HG03439 (cell line): ENCODE measurements at regions not wholly inside any gene's neighbourhood (a gene's known extent, or its start where the extent isn't known, plus 50 kb on each side); places are given as distances from the start of the nearest gene placed in this dataset.

Experiments used
- ATAC-seq: cut with Tn5 transposase; IDR thresholded peaks from one replicate; pipeline ENCODE4 v1.9.1; 2021; ENCODE audit warnings: mild to moderate bottlenecking, moderate library complexity; ENCODE audit not compliant: unreplicated experiment

- ATAC-seq = no peak
These were observed 218.6 kb upstream of the ASIC2 start for GRCh38 chr17:33511670-33512069.

GRCh38 chr17:33512113-33512512 is 219.0 kb upstream of the ASIC2 start:
- ATAC-seq = no peak

- no peak for ATAC-seq
These were observed 220.7 kb upstream of the ASIC2 start for GRCh38 chr17:33513769-33514168.

- no peak for ATAC-seq
These were observed 221.3 kb upstream of the ASIC2 start for GRCh38 chr17:33514369-33514768.

GRCh38 chr17:33515974-33516373 is 222.9 kb upstream of the ASIC2 start:
- no peak for ATAC-seq

- no peak for ATAC-seq
These were observed 223.6 kb upstream of the ASIC2 start for GRCh38 chr17:33516645-33517044.

GRCh38 chr17:33517746-33518145 is 224.7 kb upstream of the ASIC2 start:
- ATAC-seq = no peak

GRCh38 chr17:33519692-33520091 is 226.6 kb upstream of the ASIC2 start:
- no peak for ATAC-seq

- no peak for ATAC-seq
These were observed 227.6 kb upstream of the ASIC2 start for GRCh38 chr17:33520426-33521330.

GRCh38 chr17:33521784-33522183 is 228.7 kb upstream of the ASIC2 start:
- no peak for ATAC-seq

- ATAC-seq = no peak
These were observed 229.5 kb upstream of the ASIC2 start for GRCh38 chr17:33522623-33523022.

- no peak for ATAC-seq
These were observed 230.5 kb upstream of the ASIC2 start for GRCh38 chr17:33523577-33523981.

- ATAC-seq = no peak
These were observed 232.1 kb upstream of the ASIC2 start for GRCh38 chr17:33525186-33525585.

GRCh38 chr17:33526717-33527116 is 233.6 kb upstream of the ASIC2 start:
- no peak for ATAC-seq

GRCh38 chr17:33527290-33527689 is 234.2 kb upstream of the ASIC2 start:
- no peak for ATAC-seq

GRCh38 chr17:33528846-33529245 is 235.8 kb upstream of the ASIC2 start:
- no peak for ATAC-seq

GRCh38 chr17:33529816-33530215 is 236.7 kb upstream of the ASIC2 start:
- no peak for ATAC-seq

- no peak for ATAC-seq
These were observed 238.2 kb upstream of the ASIC2 start for GRCh38 chr17:33531311-33531710.

- ATAC-seq = no peak
These were observed 241.0 kb upstream of the ASIC2 start for GRCh38 chr17:33534087-33534486.

- no peak for ATAC-seq
These were observed 252.0 kb upstream of the ASIC2 start for GRCh38 chr17:33545124-33545523.

GRCh38 chr17:33550261-33550660 is 257.2 kb upstream of the ASIC2 start:
- ATAC-seq = no peak

- no peak for ATAC-seq
These were observed 258.0 kb upstream of the ASIC2 start for GRCh38 chr17:33551075-33551474.

- no peak for ATAC-seq
These were observed 258.8 kb upstream of the ASIC2 start for GRCh38 chr17:33551911-33552310.
